ENCODE measurements at regions not wholly inside any gene's neighbourhood (a gene's known extent, or its start where the extent isn't known, plus 50 kb on each side); places are given as distances from the start of the nearest gene placed in this dataset.

DNA sequence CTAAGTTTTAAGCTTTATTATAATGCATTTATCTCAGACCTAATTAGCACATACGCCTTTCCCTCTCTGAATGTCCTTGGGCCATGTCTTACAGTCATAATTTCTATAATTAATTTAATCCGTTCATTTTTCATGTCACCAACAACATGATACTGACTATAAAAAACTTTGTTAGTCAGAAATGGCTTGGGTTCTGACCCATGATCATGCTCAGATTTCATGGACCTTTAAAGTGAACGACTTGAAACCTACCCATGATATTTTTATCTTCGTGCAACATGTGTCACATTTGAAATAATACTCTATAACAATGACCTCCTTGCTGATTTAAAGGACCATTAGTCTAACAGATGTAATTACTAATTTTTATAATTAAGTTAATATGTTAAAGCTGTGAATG is 1033.8 kb downstream of the DIPK2A start:
- Mint-ChIP-seq H3K27me3 (ENCODE audit: unreplicated experiment) (no peaks in the 10 kb centered on the region), H3K4me1 (ENCODE audit: low read depth, unreplicated experiment) (no peaks in the 10 kb centered on the region), H3K9me3 (ENCODE audit: low read depth, unreplicated experiment) (peaks cover 10% of the 10 kb centered on the region), H3K27ac (ENCODE audit: unreplicated experiment) (no peak overlapping the region), H3K4me3 (ENCODE audit: low read depth, unreplicated experiment) (no peak overlapping the region), H3K36me3 (ENCODE audit: insufficient read depth, unreplicated experiment) (no peaks in the 10 kb centered on the region)
- intact Hi-C loops (cut with micrococcal nuclease; ENCODE audit: unreplicated experiment): no loop called here
- BruUV-seq (replicated peaks): no TSS peak
- CTCF ChIA-PET: interaction anchor here (0.6 kb wide), 1 partner anchor 1030 kb away, joined by 3 read pairs; no protein-coding TSS in a partner anchor
- TF ChIP-seq, protein P1, sequence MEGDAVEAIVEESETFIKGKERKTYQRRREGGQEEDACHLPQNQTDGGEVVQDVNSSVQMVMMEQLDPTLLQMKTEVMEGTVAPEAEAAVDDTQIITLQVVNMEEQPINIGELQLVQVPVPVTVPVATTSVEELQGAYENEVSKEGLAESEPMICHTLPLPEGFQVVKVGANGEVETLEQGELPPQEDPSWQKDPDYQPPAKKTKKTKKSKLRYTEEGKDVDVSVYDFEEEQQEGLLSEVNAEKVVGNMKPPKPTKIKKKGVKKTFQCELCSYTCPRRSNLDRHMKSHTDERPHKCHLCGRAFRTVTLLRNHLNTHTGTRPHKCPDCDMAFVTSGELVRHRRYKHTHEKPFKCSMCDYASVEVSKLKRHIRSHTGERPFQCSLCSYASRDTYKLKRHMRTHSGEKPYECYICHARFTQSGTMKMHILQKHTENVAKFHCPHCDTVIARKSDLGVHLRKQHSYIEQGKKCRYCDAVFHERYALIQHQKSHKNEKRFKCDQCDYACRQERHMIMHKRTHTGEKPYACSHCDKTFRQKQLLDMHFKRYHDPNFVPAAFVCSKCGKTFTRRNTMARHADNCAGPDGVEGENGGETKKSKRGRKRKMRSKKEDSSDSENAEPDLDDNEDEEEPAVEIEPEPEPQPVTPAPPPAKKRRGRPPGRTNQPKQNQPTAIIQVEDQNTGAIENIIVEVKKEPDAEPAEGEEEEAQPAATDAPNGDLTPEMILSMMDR (IDR thresholded peaks at IDR 0.05; ENCODE audit: unreplicated experiment): no peak
- DNase-seq: no peak

DNA sequence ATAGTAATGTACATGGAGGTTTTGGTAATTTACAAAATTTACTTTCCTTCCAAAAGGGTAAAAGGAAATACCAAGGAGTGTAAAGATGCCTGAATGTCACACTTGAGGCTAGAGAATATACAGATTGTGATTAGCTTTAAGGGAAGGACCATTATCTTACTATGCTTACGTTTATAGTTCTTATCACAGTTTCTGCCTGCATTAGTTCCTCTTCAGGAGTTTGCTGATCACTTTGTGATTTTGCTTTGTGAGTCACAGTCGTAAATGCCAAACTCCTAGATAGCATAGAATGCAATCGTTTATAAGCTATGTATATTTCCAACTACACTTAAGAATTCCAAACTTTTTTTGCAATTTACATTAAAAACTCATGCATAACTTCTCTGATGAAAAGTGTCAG is 1034.6 kb downstream of the DIPK2A start:
- BruUV-seq (replicated peaks): no TSS peak
- H3K27me3 Mint-ChIP-seq (ENCODE audit: unreplicated experiment): no peaks in the 10 kb centered on the region
- TF ChIP-seq, protein P1 (IDR thresholded peaks at IDR 0.05; ENCODE audit: unreplicated experiment): no peak
- no peaks in the 10 kb centered on the region for H3K4me1 Mint-ChIP-seq (ENCODE audit: low read depth, unreplicated experiment)
- no peak overlapping the region for H3K27ac Mint-ChIP-seq (ENCODE audit: unreplicated experiment)
- no peaks in the 10 kb centered on the region for H3K36me3 Mint-ChIP-seq (ENCODE audit: insufficient read depth, unreplicated experiment)
- CTCF ChIA-PET: interaction anchor here (0.5 kb wide), 1 partner anchor 25 kb away, joined by 4 read pairs; no protein-coding TSS in a partner anchor
- H3K4me3 Mint-ChIP-seq (ENCODE audit: low read depth, unreplicated experiment): no peak overlapping the region
- intact Hi-C loops (cut with micrococcal nuclease; ENCODE audit: unreplicated experiment): no loop called here
- H3K9me3 Mint-ChIP-seq (ENCODE audit: low read depth, unreplicated experiment): peaks cover 9% of the 10 kb centered on the region
- DNase-seq: no peak

DNA sequence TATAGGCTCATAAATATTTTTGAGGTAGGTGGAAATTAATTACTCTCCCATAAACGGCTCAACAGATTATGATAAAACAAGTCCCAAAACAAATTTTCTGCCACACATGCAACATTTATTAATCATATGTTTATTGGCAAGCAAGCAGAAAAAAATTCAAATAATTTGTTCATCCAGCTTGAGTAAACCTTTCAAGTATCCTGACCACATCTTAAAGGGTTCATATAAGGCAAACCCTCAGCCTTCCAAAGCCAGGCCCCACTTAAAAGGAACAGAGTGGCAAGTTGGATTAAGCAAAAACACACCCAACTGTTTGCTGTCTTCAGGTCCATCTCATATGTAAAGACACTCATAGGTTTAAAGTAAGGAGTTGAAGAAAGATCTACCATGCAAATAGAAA is 1042.3 kb downstream of the DIPK2A start:
- no peaks in the 10 kb centered on the region for H3K4me1 Mint-ChIP-seq (ENCODE audit: low read depth, unreplicated experiment)
- H3K27me3 Mint-ChIP-seq (ENCODE audit: unreplicated experiment): no peaks in the 10 kb centered on the region
- no peak for DNase-seq
- no peaks in the 10 kb centered on the region for H3K9me3 Mint-ChIP-seq (ENCODE audit: low read depth, unreplicated experiment)
- BruUV-seq (replicated peaks): no TSS peak
- intact Hi-C loops (cut with micrococcal nuclease; ENCODE audit: unreplicated experiment): no loop called here
- no peak overlapping the region for H3K4me3 Mint-ChIP-seq (ENCODE audit: low read depth, unreplicated experiment)
- TF ChIP-seq, protein P1 (IDR thresholded peaks at IDR 0.05; ENCODE audit: unreplicated experiment): no peak
- H3K27ac Mint-ChIP-seq (ENCODE audit: unreplicated experiment): no peak overlapping the region
- CTCF ChIA-PET: interaction anchor here (0.5 kb wide), 1 partner anchor 547 kb away, joined by 4 read pairs; no protein-coding TSS in a partner anchor
- H3K36me3 Mint-ChIP-seq (ENCODE audit: insufficient read depth, unreplicated experiment): no peaks in the 10 kb centered on the region

DNA sequence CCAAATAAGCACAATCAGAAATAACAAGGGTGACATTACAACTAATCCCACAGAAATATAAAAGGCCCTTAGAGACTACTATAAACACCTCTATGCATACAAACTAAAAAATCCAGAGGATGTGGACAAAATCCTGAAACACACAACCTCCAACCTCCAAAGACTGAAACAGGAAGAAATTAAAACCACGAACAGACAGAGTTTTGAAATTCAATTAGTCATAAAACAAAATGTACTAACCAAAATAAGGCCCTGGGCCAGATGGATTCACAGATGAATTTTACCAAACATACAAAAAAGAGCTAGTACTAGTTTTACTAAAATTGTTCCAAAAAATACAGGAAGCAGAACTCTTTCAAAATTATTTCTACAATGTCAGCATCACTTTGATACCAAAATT is 1043.6 kb downstream of the DIPK2A start:
- CTCF ChIA-PET: no interaction called here
- TF ChIP-seq, protein P1 (IDR thresholded peaks at IDR 0.05; ENCODE audit: unreplicated experiment): no peak
- no peaks in the 10 kb centered on the region for H3K4me1 Mint-ChIP-seq (ENCODE audit: low read depth, unreplicated experiment)
- H3K9me3 Mint-ChIP-seq (ENCODE audit: low read depth, unreplicated experiment): no peaks in the 10 kb centered on the region
- intact Hi-C loops (cut with micrococcal nuclease; ENCODE audit: unreplicated experiment): no loop called here
- H3K27ac Mint-ChIP-seq (ENCODE audit: unreplicated experiment): no peak overlapping the region
- no TSS peak for BruUV-seq (replicated peaks)
- H3K27me3 Mint-ChIP-seq (ENCODE audit: unreplicated experiment): no peaks in the 10 kb centered on the region
- H3K36me3 Mint-ChIP-seq (ENCODE audit: insufficient read depth, unreplicated experiment): no peaks in the 10 kb centered on the region
- no peak for DNase-seq
- H3K4me3 Mint-ChIP-seq (ENCODE audit: low read depth, unreplicated experiment): no peak overlapping the region

Measured in Calu3 (cell line).